ENCODE measurements at regions not wholly inside any gene's neighbourhood (a gene's known extent, or its start where the extent isn't known, plus 50 kb on each side); places are given as distances from the start of the nearest gene placed in this dataset.
"Not testable (repeated sequence)": the region's sequence is repeated elsewhere in the genome, so short reads cannot be mapped to it uniquely, and the experiment has no call there.

GRCh38 chr21:14012409-14012808, 198.3 kb downstream of the LIPI start:
- H3K9me3 Mint-ChIP-seq: no peaks in the 10 kb centered on the region
- H3K4me1 Mint-ChIP-seq (ENCODE audit: low read depth): no peaks in the 10 kb centered on the region
- H3K27me3 Mint-ChIP-seq: no peaks in the 10 kb centered on the region
- H3K4me3 Mint-ChIP-seq: no peak overlapping the region
- no peaks in the 10 kb centered on the region for H3K36me3 Mint-ChIP-seq (ENCODE audit: low read depth)
- H3K27ac Mint-ChIP-seq: no peak overlapping the region

- not testable (repeated sequence) for H3K4me1 Mint-ChIP-seq (ENCODE audit: low read depth); H3K4me3 Mint-ChIP-seq; H3K9me3 Mint-ChIP-seq; H3K36me3 Mint-ChIP-seq (ENCODE audit: low read depth); H3K27me3 Mint-ChIP-seq; H3K27ac Mint-ChIP-seq
Observed at GRCh38 chr21:14011751-14012150, 199.0 kb downstream of the LIPI start.

GRCh38 chr21:14011149-14011548, 199.6 kb downstream of the LIPI start:
- not testable (repeated sequence) for H3K27me3 Mint-ChIP-seq; H3K4me3 Mint-ChIP-seq; H3K4me1 Mint-ChIP-seq (ENCODE audit: low read depth); H3K9me3 Mint-ChIP-seq; H3K27ac Mint-ChIP-seq; H3K36me3 Mint-ChIP-seq (ENCODE audit: low read depth)

- Mint-ChIP-seq H3K4me3 (no peak overlapping the region), H3K9me3 (no peaks in the 10 kb centered on the region)
Observed at GRCh38 chr21:14010729-14011128, 200.0 kb downstream of the LIPI start.

GRCh38 chr21:14009990-14010389, 200.8 kb downstream of the LIPI start:
- H3K9me3 Mint-ChIP-seq; H3K27me3 Mint-ChIP-seq; H3K36me3 Mint-ChIP-seq (ENCODE audit: low read depth); H3K27ac Mint-ChIP-seq; H3K4me3 Mint-ChIP-seq; H3K4me1 Mint-ChIP-seq (ENCODE audit: low read depth): not testable (repeated sequence)

More at GRCh38 chr21:14010729-14011128, 200.0 kb downstream of the LIPI start:
- no peaks in the 10 kb centered on the region for H3K36me3 Mint-ChIP-seq (ENCODE audit: low read depth)
- H3K27ac Mint-ChIP-seq: no peak overlapping the region
- no peaks in the 10 kb centered on the region for H3K27me3 Mint-ChIP-seq
- H3K4me1 Mint-ChIP-seq (ENCODE audit: low read depth): no peaks in the 10 kb centered on the region

GRCh38 chr21:14009238-14009981, 201.3 kb downstream of the LIPI start:
- H3K27ac Mint-ChIP-seq; H3K4me1 Mint-ChIP-seq (ENCODE audit: low read depth); H3K36me3 Mint-ChIP-seq (ENCODE audit: low read depth); H3K27me3 Mint-ChIP-seq; H3K4me3 Mint-ChIP-seq; H3K9me3 Mint-ChIP-seq: not testable (repeated sequence)

- not testable (repeated sequence) for H3K36me3 Mint-ChIP-seq (ENCODE audit: low read depth); H3K27ac Mint-ChIP-seq; H3K27me3 Mint-ChIP-seq; H3K4me1 Mint-ChIP-seq (ENCODE audit: low read depth); H3K4me3 Mint-ChIP-seq; H3K9me3 Mint-ChIP-seq
Observed at GRCh38 chr21:14008436-14008835, 202.3 kb downstream of the LIPI start.

- H3K4me3 Mint-ChIP-seq; H3K27me3 Mint-ChIP-seq; H3K27ac Mint-ChIP-seq; H3K9me3 Mint-ChIP-seq; H3K36me3 Mint-ChIP-seq (ENCODE audit: low read depth); H3K4me1 Mint-ChIP-seq (ENCODE audit: low read depth): not testable (repeated sequence)
Observed at GRCh38 chr21:14008006-14008405, 202.7 kb downstream of the LIPI start.

- H3K4me1 Mint-ChIP-seq (ENCODE audit: low read depth); H3K27ac Mint-ChIP-seq; H3K27me3 Mint-ChIP-seq; H3K9me3 Mint-ChIP-seq; H3K36me3 Mint-ChIP-seq (ENCODE audit: low read depth); H3K4me3 Mint-ChIP-seq: not testable (repeated sequence)
Observed at GRCh38 chr21:14006144-14006543, 204.6 kb downstream of the LIPI start.

GRCh38 chr21:13986996-13987958, 223.5 kb downstream of the LIPI start:
- not testable (repeated sequence) for H3K4me3 Mint-ChIP-seq; H3K27me3 Mint-ChIP-seq; H3K36me3 Mint-ChIP-seq (ENCODE audit: low read depth); H3K4me1 Mint-ChIP-seq (ENCODE audit: low read depth); H3K27ac Mint-ChIP-seq; H3K9me3 Mint-ChIP-seq

- H3K27ac Mint-ChIP-seq; H3K4me3 Mint-ChIP-seq; H3K27me3 Mint-ChIP-seq; H3K36me3 Mint-ChIP-seq (ENCODE audit: low read depth); H3K9me3 Mint-ChIP-seq; H3K4me1 Mint-ChIP-seq (ENCODE audit: low read depth): not testable (repeated sequence)
Observed at GRCh38 chr21:13985865-13986863, 224.6 kb downstream of the LIPI start.

GRCh38 chr21:13985137-13985864, 225.5 kb downstream of the LIPI start:
- not testable (repeated sequence) for H3K27me3 Mint-ChIP-seq; H3K36me3 Mint-ChIP-seq (ENCODE audit: low read depth); H3K4me1 Mint-ChIP-seq (ENCODE audit: low read depth); H3K27ac Mint-ChIP-seq; H3K9me3 Mint-ChIP-seq; H3K4me3 Mint-ChIP-seq

GRCh38 chr21:13984728-13985127, 226.0 kb downstream of the LIPI start:
- H3K27ac Mint-ChIP-seq; H3K27me3 Mint-ChIP-seq; H3K36me3 Mint-ChIP-seq (ENCODE audit: low read depth); H3K4me1 Mint-ChIP-seq (ENCODE audit: low read depth); H3K4me3 Mint-ChIP-seq; H3K9me3 Mint-ChIP-seq: not testable (repeated sequence)

Measured in stimulated activated naive CD8-positive, alpha-beta T cell treated with anti-CD3 and anti-CD28 coated beads, Interleukin-15, Interleukin-2, amounts not matched to agents 100 ng/mL and 50 ng/mL, for 24 hours (primary cell).